ENCODE measurements at regions not wholly inside any gene's neighbourhood (a gene's known extent, or its start where the extent isn't known, plus 50 kb on each side); places are given as distances from the start of the nearest gene placed in this dataset.

GRCh38 chr1:2934642-2935081 is 86.6 kb upstream of the ACTRT2 start:
- TF ChIP-seq EZH2 (IDR thresholded peaks at IDR 0.05; ENCODE audit: borderline replicate concordance, low read depth, low read length, poor library complexity, severe bottlenecking), result no peak
- TF ChIP-seq, protein P1, sequence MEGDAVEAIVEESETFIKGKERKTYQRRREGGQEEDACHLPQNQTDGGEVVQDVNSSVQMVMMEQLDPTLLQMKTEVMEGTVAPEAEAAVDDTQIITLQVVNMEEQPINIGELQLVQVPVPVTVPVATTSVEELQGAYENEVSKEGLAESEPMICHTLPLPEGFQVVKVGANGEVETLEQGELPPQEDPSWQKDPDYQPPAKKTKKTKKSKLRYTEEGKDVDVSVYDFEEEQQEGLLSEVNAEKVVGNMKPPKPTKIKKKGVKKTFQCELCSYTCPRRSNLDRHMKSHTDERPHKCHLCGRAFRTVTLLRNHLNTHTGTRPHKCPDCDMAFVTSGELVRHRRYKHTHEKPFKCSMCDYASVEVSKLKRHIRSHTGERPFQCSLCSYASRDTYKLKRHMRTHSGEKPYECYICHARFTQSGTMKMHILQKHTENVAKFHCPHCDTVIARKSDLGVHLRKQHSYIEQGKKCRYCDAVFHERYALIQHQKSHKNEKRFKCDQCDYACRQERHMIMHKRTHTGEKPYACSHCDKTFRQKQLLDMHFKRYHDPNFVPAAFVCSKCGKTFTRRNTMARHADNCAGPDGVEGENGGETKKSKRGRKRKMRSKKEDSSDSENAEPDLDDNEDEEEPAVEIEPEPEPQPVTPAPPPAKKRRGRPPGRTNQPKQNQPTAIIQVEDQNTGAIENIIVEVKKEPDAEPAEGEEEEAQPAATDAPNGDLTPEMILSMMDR (conservative IDR thresholded peaks at IDR 0.05; ENCODE audit: low read depth, low read length), result no peak
